Endothelial cell of umbilical vein (primary cell): ENCODE measurements at regions not wholly inside any gene's neighbourhood (a gene's known extent, or its start where the extent isn't known, plus 50 kb on each side); places are given as distances from the start of the nearest gene placed in this dataset.

Experiments used
- BruUV-seq: library from RNA; stranded (reverse); fragments of 400-500 nt; replicated peaks from 2 replicates; lab custom pipeline; 2021; lab: Mats Ljungman, UMichigan
- CTCF ChIA-PET: fragments of 300-600, 350-600 bp; sonication (Branson Sonifier 250); formaldehyde crosslinking; loops from one replicate; lab custom pipeline; 2021; ENCODE audit warnings: antibody characterized with exemption, inconsistent platforms; lab: Charles Lee
- POLR2A ChIA-PET: fragments of 300-600, 350-600 bp; sonication (Branson Sonifier 250); formaldehyde crosslinking; loops from one replicate; lab custom pipeline; 2021; ENCODE audit warnings: antibody characterized with exemption, inconsistent platforms; lab: Charles Lee
- DNase-seq: peaks from one replicate; pipeline ENCODE4 v3.0.0-alpha.2; 2011; ENCODE audit warnings: low read depth, low spot score
- FAIRE-seq: peaks from 2 replicates; lab custom pipeline; 2011; peaks lifted over from hg19 to GRCh38; lab: Jason Lieb, UNC
- H2AFZ ChIP-seq: 2 replicates; pipeline ENCODE4 v1.6.0; 2012; ENCODE audit warnings: low read depth, low read length, control low read depth, inconsistent platforms
- H3K27ac ChIP-seq: 2 replicates; pipeline ENCODE4 v1.5.1; 2011; ENCODE audit warnings: low read depth, mild to moderate bottlenecking, control low read depth, low read length, moderate library complexity; ENCODE audit not compliant: insufficient read depth
- H3K27me3 ChIP-seq, 2 experiments: 2 replicates each; pipeline versions ENCODE4 v1.6.0 to v1.6.1; 2011; ENCODE audit warnings: low read length in 2 of 2, mixed read lengths in 1 of 2; ENCODE audit not compliant: control insufficient read depth in 2 of 2, insufficient read depth in 2 of 2
- H3K36me3 ChIP-seq, 2 experiments: 2 replicates in 1 of 2; 3 replicates in 1 of 2; pipeline ENCODE4 v1.5.1; 2011; ENCODE audit warnings: low read length in 2 of 2, mild to moderate bottlenecking in 1 of 2, moderate library complexity in 1 of 2; ENCODE audit not compliant: control insufficient read depth in 2 of 2, insufficient read depth in 2 of 2; ENCODE audit errors: extremely low read depth in 1 of 2
- H3K4me1 ChIP-seq: 3 replicates; pipeline ENCODE4 v1.5.1; 2011; ENCODE audit warnings: mild to moderate bottlenecking, low read length; ENCODE audit not compliant: control insufficient read depth, insufficient read depth; ENCODE audit errors: extremely low read depth
- H3K4me2 ChIP-seq: 2 replicates; pipeline ENCODE4 v1.6.1; 2011; ENCODE audit warnings: low read length, control low read depth, mixed read lengths; ENCODE audit not compliant: insufficient read depth
- H3K4me3 ChIP-seq, 3 experiments: fragments of 200-600 bp in 1 of 3; sonication (generic), shearing (Covaris generic) in 1 of 3; replicated peaks in 1 of 3; 2 replicates each; pipeline ENCODE4 v1.5.1; 2011 to 2016; ENCODE audit warnings: control low read depth in 3 of 3, low read length in 3 of 3, mild to moderate bottlenecking in 2 of 3, inconsistent platforms in 1 of 3, low read depth in 1 of 3, moderate library complexity in 1 of 3; ENCODE audit not compliant: insufficient read depth in 1 of 3
- H3K79me2 ChIP-seq: 2 replicates; pipeline ENCODE4 v1.6.0; 2012; ENCODE audit warnings: low read length, inconsistent platforms; ENCODE audit not compliant: control insufficient read depth, insufficient read depth
- H3K9ac ChIP-seq: replicated peaks from 2 replicates; pipeline ENCODE3; 2011; ENCODE audit warnings: low read length, control low read depth; ENCODE audit not compliant: insufficient read depth; ENCODE audit errors: extremely low read depth
- H3K9me1 ChIP-seq: replicated peaks from 3 replicates; pipeline ENCODE4 v1.6.0; 2011; ENCODE audit warnings: mild to moderate bottlenecking, low read length; ENCODE audit not compliant: control insufficient read depth, insufficient read depth; ENCODE audit errors: extremely low read depth
- H3K9me3 ChIP-seq: replicated peaks from 2 replicates; pipeline ENCODE4 v1.5.1; 2012; ENCODE audit warnings: low read length, inconsistent platforms; ENCODE audit not compliant: control insufficient read depth, insufficient read depth
- H4K20me1 ChIP-seq: replicated peaks from 2 replicates; pipeline ENCODE3; 2011; ENCODE audit warnings: mild to moderate bottlenecking, low read length; ENCODE audit not compliant: control insufficient read depth, insufficient read depth; ENCODE audit errors: extremely low read depth
- EZH2 ChIP-seq: IDR thresholded peaks from 2 replicates; pipeline ENCODE4 v1.6.1; 2012; ENCODE audit warnings: borderline replicate concordance, low read depth, mild to moderate bottlenecking, moderate library complexity, low read length, inconsistent platforms; ENCODE audit not compliant: severe bottlenecking
- FOS ChIP-seq: IDR thresholded peaks from 2 replicates; pipeline ENCODE4 v1.6.1; 2011; ENCODE audit warnings: mild to moderate bottlenecking, low read length, moderate library complexity, borderline replicate concordance; ENCODE audit not compliant: insufficient read depth
- MYC ChIP-seq: IDR thresholded peaks from one replicate; pipeline ENCODE4 v1.6.1; 2011; ENCODE audit warnings: mild to moderate bottlenecking, low read depth, low read length
- dilution Hi-C: fragments of 300-500 bp; cut with MboI; formaldehyde crosslinking; loops from one replicate; pipeline ENCODE4 v1.15.0; 2019; ENCODE audit warnings: low sequenced_read_pairs; ENCODE audit not compliant: extremely low pct_ligation_motif_present
- intact Hi-C: fragments of 100-400 bp; cut with micrococcal nuclease; formaldehyde crosslinking; loops from one replicate; pipeline ENCODE4 v1.10.0; 2022

DNA sequence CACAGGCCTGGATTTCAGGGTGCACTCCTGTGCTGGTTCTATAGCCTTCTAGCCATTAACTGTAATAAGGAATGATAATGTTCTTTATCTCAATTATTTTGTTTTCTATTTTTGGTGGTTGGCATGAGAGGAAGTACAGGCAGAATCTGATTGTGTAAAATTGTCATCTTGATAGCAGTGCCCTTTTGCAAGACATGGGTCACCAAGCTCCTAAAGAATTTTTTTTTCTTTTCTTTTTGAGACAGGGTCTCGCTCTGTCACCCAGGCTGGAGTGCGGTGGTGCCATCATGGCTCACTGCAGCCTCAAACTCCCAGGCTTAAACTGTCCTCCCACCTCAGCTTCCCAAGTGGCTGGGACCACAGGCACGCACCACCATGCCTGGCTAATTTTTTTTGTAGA, 206.7 kb upstream of the JARID2 start:
- Histone ChIP-seq H3K27me3 (no peaks in the 10 kb centered on the region), H3K4me1 (no peaks in the 10 kb centered on the region), H3K36me3 (no peaks in the 10 kb centered on the region), H3K79me2 (no peaks in the 10 kb centered on the region), H3K4me3 (no peak overlapping the region), H2AFZ (no peak overlapping the region), H3K9ac (no peak overlapping the region), H3K9me1 (no peaks in the 10 kb centered on the region), H3K9me3 (no peaks in the 10 kb centered on the region), H3K27ac (no peak overlapping the region), H4K20me1 (no peaks in the 10 kb centered on the region), H3K4me2 (no peak overlapping the region)
- DNase-seq (no peak), FAIRE-seq (no peak)
- BruUV-seq: no TSS peak
- CTCF ChIA-PET: no interaction called here
- TF ChIP-seq FOS: no peak
- POLR2A ChIA-PET: no interaction called here
- intact Hi-C loops (no loop called here), dilution Hi-C loops (no loop called here)

DNA sequence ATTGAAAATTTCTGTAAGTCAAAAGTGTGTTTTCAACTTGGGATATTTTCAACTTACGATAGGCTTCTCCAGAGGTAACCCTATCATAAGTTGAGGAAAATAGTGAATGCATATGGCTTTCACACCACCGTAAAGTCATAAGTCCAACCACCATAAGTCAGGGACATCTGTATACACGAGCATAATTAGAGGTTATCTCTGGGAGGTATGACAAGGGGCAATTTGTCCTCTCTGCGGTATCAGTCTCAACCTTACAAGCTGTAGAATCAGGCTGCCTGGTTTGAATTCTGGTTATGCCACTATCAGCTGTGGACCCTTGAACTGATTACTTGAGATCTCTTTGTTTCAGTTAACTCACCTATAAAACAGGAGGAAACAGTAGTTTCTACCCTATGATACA, 202.9 kb upstream of the JARID2 start:
- Histone ChIP-seq H3K4me3 (no peak overlapping the region), H3K79me2 (no peaks in the 10 kb centered on the region), H3K9ac (no peak overlapping the region), H3K27me3 (no peaks in the 10 kb centered on the region), H3K4me2 (no peak overlapping the region), H4K20me1 (no peaks in the 10 kb centered on the region), H3K36me3 (no peaks in the 10 kb centered on the region), H3K27ac (no peak overlapping the region), H3K9me1 (no peaks in the 10 kb centered on the region), H3K9me3 (no peaks in the 10 kb centered on the region), H2AFZ (no peak overlapping the region), H3K4me1 (no peaks in the 10 kb centered on the region)
- intact Hi-C loops: no loop called here
- POLR2A ChIA-PET: no interaction called here
- TF ChIP-seq MYC: no peak
- no peak for TF ChIP-seq EZH2
- no peak for DNase-seq
- dilution Hi-C loops: no loop called here
- no peak for FAIRE-seq
- no TSS peak for BruUV-seq
- CTCF ChIA-PET: no interaction called here
